NCI-H2107 (cell line): ENCODE measurements at regions not wholly inside any gene's neighbourhood (a gene's known extent, or its start where the extent isn't known, plus 50 kb on each side); places are given as distances from the start of the nearest gene placed in this dataset.
"Not testable (repeated sequence)": the region's sequence is repeated elsewhere in the genome, so short reads cannot be mapped to it uniquely, and the experiment has no call there.

Source experiments
- DNase-seq: peaks from one replicate; lab custom pipeline; 2025; lab: John Stamatoyannopoulos, UW

DNA sequence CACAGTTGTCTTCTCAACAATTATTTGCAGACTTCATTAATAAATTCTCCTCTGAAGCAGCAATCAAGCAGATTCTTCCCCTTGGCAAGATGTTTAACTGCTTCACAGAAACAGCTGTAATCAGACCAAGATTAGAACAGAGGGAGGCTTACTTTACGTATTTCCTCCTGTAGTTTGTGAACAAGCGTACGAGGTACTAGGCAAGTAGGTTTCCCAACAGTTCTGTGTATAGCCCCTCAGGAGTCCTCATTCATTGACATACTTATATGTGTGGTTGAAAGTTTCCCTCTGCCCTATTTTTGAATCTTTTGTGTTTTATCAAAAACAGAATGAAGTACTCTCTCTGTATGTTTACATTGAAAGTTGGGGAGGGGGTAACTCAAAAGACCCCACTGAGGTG, 128.0 kb downstream of the SPATA31D1 start:
- no peak for DNase-seq

DNA sequence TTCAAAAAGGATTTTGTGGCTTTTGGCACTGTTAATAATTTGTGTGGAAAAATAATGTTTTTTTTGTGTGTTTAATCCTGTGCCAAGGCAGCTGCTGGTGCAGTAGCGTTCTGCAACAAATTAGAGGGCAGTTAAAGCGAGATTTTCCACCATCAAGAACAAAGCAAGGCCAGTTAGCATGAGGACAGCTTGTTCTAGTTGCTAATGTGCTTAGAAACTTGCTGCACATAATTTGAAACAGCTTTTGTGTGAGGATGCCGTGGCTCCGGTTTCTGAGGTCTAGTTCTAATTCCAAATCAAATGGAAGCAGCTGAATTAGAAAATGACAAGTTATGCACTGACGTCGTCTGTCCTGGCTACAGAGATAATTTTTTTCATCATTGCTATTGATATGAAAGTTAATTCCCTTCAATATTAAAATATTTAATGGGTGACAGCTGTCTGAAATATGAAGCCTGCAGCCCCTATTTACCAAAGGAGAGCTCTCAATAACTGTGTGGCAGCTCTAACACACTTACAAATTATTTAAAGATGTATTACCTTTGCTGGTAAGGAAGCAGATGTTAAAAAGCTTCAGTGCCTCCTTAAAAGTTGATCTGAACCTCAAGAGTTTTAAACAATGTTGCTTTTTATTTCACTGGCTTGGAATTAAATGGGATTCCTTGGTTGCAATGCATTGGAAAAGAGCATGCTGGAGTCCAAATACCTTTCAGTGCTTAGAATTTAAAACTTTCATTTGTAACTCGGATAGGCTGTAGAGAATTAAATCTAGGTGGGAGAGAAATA, 128.6 kb downstream of the SPATA31D1 start:
- no peak for DNase-seq

DNA sequence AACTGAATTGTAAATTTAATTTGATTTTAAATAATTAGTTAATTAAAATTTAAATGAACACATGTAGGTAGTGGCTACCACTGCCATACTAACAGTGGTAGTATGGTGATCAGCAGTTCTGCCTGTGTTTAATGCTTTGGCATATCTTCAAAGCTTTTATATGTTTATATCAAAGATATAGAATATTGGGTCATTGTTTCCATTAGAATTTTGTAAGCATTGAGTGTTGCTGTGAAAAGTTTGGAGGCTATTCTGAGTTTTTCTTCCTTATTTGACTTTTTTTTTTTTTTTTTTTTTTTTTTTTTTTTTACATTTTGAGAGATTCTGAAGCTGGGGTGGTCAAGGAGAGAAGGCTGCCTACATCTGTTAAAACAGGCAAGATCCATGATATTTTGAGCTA, 134.2 kb downstream of the SPATA31D1 start:
- no peak for DNase-seq

DNA sequence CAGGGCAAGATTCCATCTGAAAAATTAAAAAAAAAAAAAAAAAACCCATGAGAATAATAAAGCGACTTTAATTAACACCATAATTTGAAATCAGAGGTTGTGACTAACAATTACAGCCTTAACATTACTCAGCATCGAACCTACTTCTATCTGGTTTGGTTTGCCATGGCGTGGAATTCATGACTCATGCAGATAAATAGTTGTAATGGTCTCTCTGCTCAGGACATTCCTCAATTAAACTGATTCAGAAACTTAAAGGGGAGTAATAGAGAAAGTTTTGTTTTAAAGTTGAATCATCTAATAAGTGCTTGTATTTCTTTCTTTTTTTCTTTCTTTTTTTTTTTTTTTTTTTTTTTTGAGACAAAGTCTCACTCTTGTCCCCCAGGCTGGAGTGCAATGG, 135.5 kb downstream of the SPATA31D1 start:
- no peak for DNase-seq

DNA sequence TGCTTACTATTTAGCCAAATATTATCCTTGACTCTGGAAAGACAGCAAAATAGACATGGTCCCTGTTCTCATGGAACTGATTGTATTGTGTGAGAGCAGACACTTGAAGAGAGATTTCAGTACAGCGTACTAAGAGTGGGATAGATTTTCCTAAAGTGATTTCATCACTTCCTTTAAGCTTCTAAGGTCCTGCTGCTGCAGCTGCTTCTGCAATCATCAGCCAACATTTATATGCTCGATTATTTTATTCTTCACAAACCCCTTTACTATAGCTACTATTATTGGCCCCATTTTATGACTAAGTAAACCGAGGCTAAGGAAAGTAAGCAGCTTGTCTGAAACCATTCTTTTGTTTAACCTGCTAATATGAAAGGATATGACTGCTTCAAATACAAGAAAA, 137.7 kb downstream of the SPATA31D1 start:
- DNase-seq: no peak

DNA sequence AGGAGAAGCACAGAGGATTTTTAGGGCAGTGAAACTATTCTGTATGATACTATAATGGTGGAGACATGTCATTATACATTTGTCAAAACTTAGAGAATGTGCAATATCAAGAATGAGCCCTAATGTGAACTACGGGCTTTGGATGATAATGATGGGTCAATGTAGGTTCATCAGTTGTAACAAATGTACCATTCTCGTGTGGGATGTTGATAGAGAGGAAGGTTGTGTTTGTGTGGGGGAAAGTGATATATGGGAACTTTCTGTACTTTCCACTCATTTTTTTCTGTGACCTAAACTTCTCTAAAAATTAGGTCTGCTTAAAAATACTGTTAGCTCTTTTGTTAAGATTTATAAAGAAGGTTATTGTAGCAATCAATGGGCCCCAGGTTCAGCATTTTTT, 138.9 kb downstream of the SPATA31D1 start:
- no peak for DNase-seq

DNA sequence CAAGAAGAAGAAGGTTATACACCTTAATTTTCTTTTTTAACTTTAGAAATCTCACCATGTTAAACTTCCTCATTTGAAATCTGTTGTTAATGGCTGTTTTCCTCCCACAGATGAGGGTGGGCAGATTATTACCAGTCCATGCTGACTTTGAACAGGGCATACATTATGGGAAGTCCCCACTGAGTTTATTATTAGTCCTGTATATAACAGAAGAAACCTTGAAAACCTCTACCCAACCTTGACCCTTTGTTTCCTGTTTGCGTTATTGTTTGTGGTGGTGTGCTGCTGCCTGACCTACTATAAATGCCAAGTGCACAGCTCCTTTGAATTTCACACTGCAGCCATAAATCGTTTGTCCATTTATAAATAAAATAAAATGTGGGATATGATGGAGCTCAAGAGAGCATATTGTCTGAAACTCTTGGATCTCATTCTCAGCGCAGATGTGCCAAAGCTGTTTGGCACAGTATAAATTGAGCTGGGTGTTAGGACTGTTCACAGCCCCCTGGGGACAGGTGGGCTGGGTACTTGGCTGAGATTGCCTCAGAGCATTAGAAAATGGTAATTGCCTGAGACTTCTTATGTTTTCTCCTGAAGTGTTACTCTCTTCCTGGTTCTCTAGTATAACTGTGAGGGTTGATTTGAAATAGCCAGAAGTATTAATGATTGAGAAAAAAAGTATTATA, 139.6 kb downstream of the SPATA31D1 start:
- no peak for DNase-seq

DNA sequence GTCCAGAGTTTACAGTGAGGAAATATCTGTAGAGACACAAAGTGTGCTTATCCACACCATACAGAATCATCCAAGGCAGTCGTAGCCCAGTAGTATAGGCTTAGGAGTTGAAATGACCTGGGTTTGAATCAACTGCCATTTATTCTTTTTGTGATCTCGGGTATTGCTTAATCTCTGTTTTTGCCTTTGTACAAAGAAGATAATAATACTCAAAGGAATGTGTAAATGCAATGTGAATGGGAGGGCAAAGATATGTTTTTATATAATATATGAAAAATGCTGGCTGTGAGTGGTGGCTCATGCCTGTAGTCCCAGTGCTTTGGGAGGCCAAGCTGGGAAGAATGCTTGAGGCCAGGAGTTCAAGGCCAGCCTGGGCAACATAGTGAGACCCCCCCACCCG, 141.1 kb downstream of the SPATA31D1 start:
- no peak for DNase-seq

DNA sequence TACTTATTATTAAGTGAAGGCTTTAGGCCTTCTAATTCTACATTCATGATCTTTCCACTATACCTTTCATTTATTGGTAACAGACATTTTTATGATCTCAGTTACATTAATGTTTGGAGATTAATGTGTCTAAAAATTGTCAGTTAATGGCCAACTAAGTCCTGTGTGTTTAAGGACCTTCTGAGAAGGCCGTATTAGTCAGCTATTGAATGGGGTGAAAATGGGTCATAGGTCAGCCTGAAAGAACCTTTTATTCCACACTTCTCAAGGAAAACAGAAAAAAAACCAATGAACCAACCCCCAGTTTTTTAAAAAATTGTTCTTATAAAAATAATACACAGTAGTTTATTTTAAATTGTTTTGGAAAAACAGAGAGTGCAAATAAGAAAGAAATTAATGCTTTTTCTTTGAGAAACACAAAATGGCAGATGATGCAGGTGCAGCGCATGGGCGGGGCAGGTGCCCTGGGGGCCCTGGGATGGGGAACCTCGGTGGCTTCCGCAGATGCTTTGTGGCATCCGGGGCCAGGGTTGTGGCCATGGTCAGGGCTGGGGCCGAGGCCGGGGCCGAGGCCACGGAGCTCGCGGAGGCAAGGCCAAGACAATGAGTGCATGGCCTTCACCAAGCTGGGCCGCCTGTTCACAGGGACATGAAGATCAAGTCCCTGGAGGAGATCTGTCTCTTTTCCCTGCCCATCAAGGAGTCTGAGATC, 141.9 kb downstream of the SPATA31D1 start:
- DNase-seq: no peak

DNA sequence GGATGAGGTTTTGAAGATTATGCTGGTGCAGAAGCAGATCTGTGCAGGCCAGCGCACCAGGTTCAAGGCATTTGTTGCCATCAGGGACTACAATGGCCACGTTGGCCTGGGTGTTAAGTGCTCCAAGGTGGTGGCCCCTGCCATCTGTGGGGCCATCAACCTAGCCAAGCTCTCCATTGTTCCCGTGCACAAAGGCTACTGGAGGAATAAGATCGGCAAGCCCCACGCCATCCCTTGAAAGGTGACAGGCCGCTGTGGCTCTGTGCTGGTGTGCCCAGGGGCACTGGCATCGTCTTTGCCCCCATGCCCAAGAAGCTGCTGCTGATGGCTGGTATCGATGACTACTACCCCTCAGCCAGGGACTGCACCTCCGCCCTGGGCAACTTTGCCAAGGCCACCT, 142.5 kb downstream of the SPATA31D1 start:
- DNase-seq: no peak

DNA sequence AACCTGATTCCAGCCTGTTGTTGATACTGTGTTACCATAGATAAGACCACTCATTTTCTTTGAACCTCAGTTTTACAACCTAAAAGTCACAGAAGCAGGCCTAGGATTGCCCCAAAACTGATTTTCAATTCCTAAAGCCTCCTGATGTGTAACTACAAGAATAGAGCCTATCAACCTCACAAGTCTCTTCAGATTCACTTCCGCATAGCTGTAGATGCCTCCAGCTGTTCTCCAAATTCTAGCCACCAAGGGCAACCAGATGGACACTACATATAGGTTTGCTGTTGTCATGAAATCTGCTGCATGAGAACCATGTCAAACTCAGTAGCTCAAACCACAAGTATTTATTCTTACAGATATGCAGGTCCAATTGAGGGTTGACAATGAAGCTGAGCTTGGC, 143.5 kb downstream of the SPATA31D1 start:
- no peak for DNase-seq

DNA sequence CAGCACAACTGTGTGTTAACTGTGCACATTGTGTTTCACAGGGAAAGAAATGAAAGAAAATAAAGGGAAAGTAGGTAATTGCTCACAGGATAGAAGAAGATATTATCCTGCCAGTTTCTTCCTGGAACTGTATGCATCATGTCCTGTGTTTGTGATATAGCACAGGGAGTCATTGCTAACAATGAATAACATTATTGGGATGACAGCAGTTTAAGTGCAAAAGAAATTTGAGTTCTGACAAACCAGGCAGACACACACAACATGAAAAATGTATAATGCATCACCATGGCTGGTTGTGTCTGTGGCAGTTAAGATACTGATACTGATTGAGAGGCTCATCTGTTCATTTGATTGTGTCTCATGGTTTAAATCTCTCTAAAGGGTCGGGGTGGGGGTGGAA, 145.4 kb downstream of the SPATA31D1 start:
- DNase-seq: no peak

DNA sequence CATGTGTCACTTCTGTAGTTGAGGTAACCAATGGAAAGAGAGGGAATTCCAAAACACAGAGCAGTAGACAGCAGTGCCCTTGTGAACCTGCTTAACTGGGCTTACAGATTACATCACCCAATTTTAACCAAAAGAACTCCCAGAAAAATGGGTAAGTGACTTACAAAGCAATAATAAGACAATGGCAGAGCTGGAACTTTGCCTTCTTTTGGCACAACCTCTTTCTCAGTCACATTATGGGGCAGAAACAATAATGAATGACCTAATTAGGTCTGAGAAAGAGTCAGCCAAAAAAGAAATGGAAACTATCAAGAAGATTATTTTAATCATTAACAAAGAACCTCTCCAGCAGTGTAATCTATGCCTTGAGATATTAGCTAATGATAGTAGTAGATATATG, 146.5 kb downstream of the SPATA31D1 start:
- no peak for DNase-seq

DNA sequence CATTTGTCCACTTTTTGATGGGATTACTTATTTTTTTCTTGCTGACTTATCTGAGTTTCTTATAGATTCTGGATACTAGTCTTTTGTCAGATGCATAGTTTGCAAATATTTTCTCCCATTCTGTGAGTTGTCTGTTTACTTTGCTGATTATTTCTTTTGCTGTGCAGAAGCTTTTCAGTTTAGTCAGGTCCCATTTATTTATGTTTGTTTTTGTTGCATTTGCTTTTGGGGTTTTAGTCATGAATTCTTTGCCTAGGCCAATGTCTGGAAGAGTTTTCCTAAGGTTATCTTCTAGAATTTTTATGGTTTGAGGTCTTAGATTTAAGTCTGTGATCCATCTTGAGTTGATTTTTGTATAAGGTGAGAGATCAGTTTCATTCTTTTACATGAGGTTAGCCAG, 149.5 kb downstream of the SPATA31D1 start:
- DNase-seq: not testable (repeated sequence)

DNA sequence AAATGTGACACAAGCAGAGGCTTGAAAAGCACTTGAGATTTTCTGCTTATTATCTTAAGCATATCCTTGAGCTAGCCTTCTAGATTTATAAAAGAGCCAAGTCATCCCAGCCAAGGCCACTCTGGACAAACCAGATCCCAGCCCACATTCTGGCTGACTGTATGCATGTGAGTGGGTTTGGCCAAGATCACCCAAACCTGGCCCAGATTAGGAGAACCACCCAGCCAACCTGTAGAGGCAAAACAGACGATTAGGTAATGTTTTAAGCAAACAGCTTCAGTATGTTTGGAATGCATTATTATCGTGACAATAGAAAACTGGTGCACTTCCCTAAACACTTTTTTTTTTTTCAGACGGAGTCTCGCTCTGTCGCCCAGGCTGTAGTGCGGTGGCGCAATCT, 151.9 kb downstream of the SPATA31D1 start:
- no peak for DNase-seq

DNA sequence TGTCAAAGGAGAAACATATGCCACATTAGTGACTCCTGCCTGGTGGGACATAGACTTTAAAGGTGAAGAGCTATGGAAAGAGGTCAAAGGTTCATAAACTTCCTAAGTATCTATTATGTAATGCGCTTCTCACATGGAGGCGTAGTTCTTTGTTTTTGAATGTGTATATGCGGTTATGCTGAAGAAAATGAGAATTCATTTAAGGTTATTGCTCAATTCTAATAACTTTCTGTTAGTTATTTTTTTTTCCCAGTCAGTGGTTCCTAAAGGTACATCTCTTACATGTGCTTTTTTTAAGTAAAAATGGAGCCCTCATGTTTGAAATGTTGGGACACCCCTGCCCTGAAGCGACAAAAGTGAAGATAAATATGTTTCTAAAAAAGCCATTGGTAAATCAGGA, 156.2 kb downstream of the SPATA31D1 start:
- no peak for DNase-seq

DNA sequence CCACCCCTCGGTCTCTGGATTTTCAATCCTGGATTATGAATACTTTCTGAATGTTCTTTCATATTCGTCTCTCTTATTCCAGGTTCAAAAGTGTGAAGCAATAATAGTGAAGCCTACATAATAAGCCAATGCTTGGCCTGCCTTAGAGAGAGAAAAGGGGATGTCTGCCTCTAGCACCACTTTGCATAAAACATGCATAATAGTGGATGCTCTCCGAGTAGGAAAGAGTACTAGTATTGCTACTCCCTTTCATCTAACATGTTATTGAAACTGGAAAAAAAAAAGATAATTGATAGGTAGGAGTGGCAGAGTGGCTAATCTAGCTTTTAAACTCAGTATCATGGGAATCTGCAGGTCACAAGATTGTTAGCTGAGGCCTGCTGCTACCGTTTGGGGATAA, 158.1 kb downstream of the SPATA31D1 start:
- no peak for DNase-seq

DNA sequence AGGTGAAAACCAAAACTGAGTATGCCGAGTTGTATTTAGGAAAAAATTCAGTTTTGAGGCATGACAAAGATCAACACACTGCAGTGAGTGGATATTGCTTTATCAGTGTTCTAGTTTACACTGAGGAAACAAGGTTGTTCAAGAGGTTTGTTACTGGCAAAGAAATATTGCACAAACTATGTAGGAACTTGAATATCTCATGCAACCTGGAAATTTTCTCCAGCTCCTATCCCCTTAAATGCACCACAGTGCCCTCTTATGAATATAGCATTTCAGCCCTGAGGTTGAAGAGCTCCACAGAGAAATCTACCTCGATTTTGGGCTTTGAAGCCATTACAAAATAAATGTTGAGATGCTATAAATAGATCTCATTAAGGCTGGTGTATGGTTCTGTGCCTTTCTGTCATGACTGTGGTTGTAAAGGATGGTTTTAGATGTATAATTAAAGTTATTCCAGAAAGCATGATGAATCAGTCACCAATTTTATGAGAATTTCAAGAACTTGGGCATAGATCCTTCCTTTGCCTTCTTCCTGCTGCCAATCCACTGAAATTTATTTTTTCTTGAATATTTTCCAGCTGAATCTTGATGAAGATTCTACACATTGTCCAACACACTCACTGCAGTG, 159.3 kb downstream of the SPATA31D1 start:
- DNase-seq: no peak

DNA sequence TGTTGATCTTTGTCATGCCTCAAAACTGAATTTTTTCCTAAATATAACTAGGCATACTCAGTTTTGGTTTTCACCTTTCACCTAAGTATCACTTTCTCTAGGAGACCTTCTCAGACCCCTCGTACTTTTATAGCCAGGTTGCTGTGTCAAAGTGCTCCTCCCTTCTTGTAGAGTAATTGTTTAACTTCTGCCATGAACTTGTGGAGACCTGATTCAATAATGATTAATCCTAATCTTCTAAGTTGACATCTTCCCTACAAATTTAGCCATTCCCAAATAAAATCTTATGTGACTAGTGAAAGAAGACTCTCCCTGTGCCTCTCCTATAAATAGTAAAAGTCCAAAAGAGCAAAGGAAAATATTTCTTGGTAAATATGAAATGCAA, 159.8 kb downstream of the SPATA31D1 start:
- DNase-seq: no peak

DNA sequence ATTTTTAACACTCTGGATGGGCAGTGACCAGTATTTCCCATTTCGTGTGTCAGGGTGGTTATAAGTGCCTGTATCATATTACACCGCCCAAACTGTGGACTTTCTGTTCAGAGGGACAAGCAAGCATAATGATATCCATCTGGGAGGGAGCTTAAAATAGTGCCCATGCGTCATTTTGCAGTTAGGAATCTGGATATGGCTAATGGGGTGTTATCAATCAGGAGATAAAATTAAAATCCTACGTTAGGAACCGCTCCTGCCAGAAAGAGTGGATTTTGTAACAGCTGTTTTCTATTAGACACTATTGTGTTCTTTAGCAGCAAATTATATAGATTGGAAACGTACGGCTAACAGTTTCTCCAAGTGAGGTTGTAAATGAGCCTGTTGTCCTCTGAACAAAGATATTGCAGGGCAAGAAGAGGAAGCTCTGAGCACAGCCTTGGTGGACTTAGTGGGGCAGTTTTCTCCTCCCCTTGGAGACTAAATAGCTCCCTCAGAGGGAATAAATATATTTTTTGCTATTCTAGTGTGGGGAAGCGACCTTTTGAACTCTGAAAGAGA, 160.4 kb downstream of the SPATA31D1 start:
- DNase-seq: no peak

DNA sequence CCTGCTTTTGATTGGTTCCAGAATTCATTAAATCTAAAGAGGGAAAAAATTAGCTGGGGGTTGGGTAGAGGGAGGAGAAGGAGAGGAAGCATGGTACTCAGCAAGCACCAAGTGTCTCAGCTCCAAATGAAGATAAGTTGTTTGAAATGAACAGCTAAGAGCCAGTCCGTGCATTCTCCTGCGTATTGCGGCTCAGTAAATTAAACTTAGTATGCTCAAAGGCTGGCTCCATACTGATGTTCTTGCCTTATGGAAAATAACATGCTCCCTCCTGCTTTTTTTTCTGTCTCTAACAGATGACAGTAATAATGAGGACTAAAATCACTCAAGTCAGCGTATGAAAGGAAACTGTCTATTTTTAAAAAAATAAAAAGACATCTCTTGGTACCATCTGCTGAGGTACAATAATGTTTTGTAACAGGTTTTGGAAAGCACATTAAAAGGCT, 161.0 kb downstream of the SPATA31D1 start:
- no peak for DNase-seq

DNA sequence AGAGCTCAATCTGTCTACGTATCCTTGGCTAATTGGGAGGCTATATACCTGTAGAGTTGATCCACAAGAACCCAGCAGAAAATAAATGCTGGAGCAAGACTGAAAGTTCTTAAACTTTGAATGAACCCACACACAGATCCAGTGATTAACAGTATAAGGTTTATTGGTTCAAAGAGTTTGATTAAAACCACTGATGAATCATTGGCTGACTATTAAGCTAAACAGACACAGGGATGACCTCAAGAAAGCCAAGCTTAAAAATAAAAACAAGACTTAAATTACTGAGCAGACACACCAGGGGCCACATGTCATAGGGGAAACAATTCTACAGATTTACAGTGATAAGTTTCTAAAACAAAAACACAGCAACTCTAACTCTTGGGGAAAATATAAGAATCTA, 163.6 kb downstream of the SPATA31D1 start:
- no peak for DNase-seq
